ENCODE measurements at regions not wholly inside any gene's neighbourhood (a gene's known extent, or its start where the extent isn't known, plus 50 kb on each side); places are given as distances from the start of the nearest gene placed in this dataset.

GRCh38 chr11:114758627-114759026 lies 80.3 kb downstream of the NXPE2 start:
- H3K9me3 ChIP-seq (ENCODE audit: low read depth), result no peaks in the 10 kb centered on the region
- H3K4me3 ChIP-seq, result no peak overlapping the region
- no peak overlapping the region for H2AFZ ChIP-seq
- no peaks in the 10 kb centered on the region for H3K27me3 ChIP-seq
- no peaks in the 10 kb centered on the region for H3K79me2 ChIP-seq
- no peak for DNase-seq (ENCODE audit: low spot score)
- H3K4me2 ChIP-seq, result no peak overlapping the region
- no peaks in the 10 kb centered on the region for H4K20me1 ChIP-seq (ENCODE audit: insufficient read depth, poor library complexity, severe bottlenecking)
- no peaks in the 10 kb centered on the region for H3K36me3 ChIP-seq (replicated peaks; ENCODE audit: insufficient read depth, low read depth)
- WGBS (ENCODE audit: low lambda C conversion rate, missing lambda C conversion rate), result 90% methylated on average over 2 of the region's 2 CpGs
- H3K4me1 ChIP-seq (ENCODE audit: insufficient read depth), result no peaks in the 10 kb centered on the region
- no peaks in the 10 kb centered on the region for H3K9me2 ChIP-seq (replicated peaks; ENCODE audit: insufficient read depth)
- TF ChIP-seq EZH2 (IDR thresholded peaks at IDR 0.05; ENCODE audit: borderline replicate concordance) (no peak), EZH2phosphoT487 (IDR thresholded peaks at IDR 0.05; ENCODE audit: low read depth, severe bottlenecking, unreplicated experiment) (no peak)
- TF ChIP-seq, protein P1, sequence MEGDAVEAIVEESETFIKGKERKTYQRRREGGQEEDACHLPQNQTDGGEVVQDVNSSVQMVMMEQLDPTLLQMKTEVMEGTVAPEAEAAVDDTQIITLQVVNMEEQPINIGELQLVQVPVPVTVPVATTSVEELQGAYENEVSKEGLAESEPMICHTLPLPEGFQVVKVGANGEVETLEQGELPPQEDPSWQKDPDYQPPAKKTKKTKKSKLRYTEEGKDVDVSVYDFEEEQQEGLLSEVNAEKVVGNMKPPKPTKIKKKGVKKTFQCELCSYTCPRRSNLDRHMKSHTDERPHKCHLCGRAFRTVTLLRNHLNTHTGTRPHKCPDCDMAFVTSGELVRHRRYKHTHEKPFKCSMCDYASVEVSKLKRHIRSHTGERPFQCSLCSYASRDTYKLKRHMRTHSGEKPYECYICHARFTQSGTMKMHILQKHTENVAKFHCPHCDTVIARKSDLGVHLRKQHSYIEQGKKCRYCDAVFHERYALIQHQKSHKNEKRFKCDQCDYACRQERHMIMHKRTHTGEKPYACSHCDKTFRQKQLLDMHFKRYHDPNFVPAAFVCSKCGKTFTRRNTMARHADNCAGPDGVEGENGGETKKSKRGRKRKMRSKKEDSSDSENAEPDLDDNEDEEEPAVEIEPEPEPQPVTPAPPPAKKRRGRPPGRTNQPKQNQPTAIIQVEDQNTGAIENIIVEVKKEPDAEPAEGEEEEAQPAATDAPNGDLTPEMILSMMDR (IDR thresholded peaks at IDR 0.05; ENCODE audit: poor library complexity), result no peak
- H3K27ac ChIP-seq, result no peak overlapping the region

- H3K27me3 ChIP-seq, result no peaks in the 10 kb centered on the region
- no peaks in the 10 kb centered on the region for H3K79me2 ChIP-seq
- H3K4me1 ChIP-seq (ENCODE audit: insufficient read depth), result no peaks in the 10 kb centered on the region
- H3K36me3 ChIP-seq (replicated peaks; ENCODE audit: insufficient read depth, low read depth), result no peaks in the 10 kb centered on the region
- no peak overlapping the region for H3K4me3 ChIP-seq
- 3% methylated on average over 4 of the region's 4 CpGs for WGBS (ENCODE audit: low lambda C conversion rate, missing lambda C conversion rate)
- TF ChIP-seq, protein P1 (IDR thresholded peaks at IDR 0.05; ENCODE audit: poor library complexity), result peak; percentile 92
- TF ChIP-seq EZH2phosphoT487 (IDR thresholded peaks at IDR 0.05; ENCODE audit: low read depth, severe bottlenecking, unreplicated experiment), result no peak
- peak; percentile 86 for DNase-seq (ENCODE audit: low spot score)
- no peaks in the 10 kb centered on the region for H3K9me2 ChIP-seq (replicated peaks; ENCODE audit: insufficient read depth)
- no peak overlapping the region for H3K4me2 ChIP-seq
- H2AFZ ChIP-seq, result no peak overlapping the region
- no peaks in the 10 kb centered on the region for H3K9me3 ChIP-seq (ENCODE audit: low read depth)
- H3K27ac ChIP-seq, result no peak overlapping the region
- H4K20me1 ChIP-seq (ENCODE audit: insufficient read depth, poor library complexity, severe bottlenecking), result no peaks in the 10 kb centered on the region
Observed at GRCh38 chr11:114762408-114762807, 84.1 kb downstream of the NXPE2 start.

- Histone ChIP-seq H3K79me2 (no peaks in the 10 kb centered on the region), H2AFZ (no peak overlapping the region), H4K20me1 (ENCODE audit: insufficient read depth, poor library complexity, severe bottlenecking) (no peaks in the 10 kb centered on the region), H3K9me3 (ENCODE audit: low read depth) (no peaks in the 10 kb centered on the region), H3K27me3 (no peaks in the 10 kb centered on the region), H3K9me2 (replicated peaks; ENCODE audit: insufficient read depth) (no peaks in the 10 kb centered on the region), H3K4me3 (no peak overlapping the region), H3K27ac (no peak overlapping the region), H3K4me2 (no peak overlapping the region), H3K36me3 (replicated peaks; ENCODE audit: insufficient read depth, low read depth) (no peaks in the 10 kb centered on the region), H3K4me1 (ENCODE audit: insufficient read depth) (no peaks in the 10 kb centered on the region)
- no peak for DNase-seq (ENCODE audit: low spot score)
- TF ChIP-seq EZH2phosphoT487 (IDR thresholded peaks at IDR 0.05; ENCODE audit: low read depth, severe bottlenecking, unreplicated experiment) (no peak), EZH2 (IDR thresholded peaks at IDR 0.05; ENCODE audit: borderline replicate concordance) (no peak)
- TF ChIP-seq, protein P1 (IDR thresholded peaks at IDR 0.05; ENCODE audit: poor library complexity), result no peak
- WGBS (ENCODE audit: low lambda C conversion rate, missing lambda C conversion rate), result 65% methylated on average over 2 of the region's 2 CpGs
Observed at GRCh38 chr11:114764563-114764962, 86.2 kb downstream of the NXPE2 start.

DNA sequence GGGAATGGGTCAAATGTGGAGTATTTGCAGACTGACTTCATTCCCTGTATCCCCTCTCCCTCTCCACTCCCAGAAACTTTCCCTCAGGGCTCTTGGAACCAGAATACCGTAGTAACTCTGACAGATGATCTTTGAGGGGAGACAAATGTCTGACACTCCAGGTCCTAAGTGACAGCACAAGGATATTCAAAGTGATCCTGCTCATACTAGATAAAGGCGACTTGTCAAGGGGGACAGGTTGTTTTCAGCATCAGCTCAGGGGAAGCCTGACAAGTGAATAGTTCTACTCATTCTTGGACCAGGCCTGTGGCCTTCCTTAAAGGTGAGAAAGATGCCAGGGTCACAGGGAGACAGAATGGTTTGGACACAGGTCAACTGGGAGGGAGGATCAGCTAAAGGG lies 92.8 kb downstream of the NXPE2 start:
- no peaks in the 10 kb centered on the region for H4K20me1 ChIP-seq (ENCODE audit: insufficient read depth, poor library complexity, severe bottlenecking)
- TF ChIP-seq EZH2 (IDR thresholded peaks at IDR 0.05; ENCODE audit: borderline replicate concordance) (no peak), EZH2phosphoT487 (IDR thresholded peaks at IDR 0.05; ENCODE audit: low read depth, severe bottlenecking, unreplicated experiment) (no peak)
- TF ChIP-seq, protein P1 (IDR thresholded peaks at IDR 0.05; ENCODE audit: poor library complexity), result no peak
- H3K4me1 ChIP-seq (ENCODE audit: insufficient read depth), result no peaks in the 10 kb centered on the region
- no peak for DNase-seq (ENCODE audit: low spot score)
- H3K27ac ChIP-seq, result no peak overlapping the region
- no peak overlapping the region for H2AFZ ChIP-seq
- H3K9me2 ChIP-seq (replicated peaks; ENCODE audit: insufficient read depth), result no peaks in the 10 kb centered on the region
- H3K4me3 ChIP-seq, result no peak overlapping the region
- H3K36me3 ChIP-seq (replicated peaks; ENCODE audit: insufficient read depth, low read depth), result no peaks in the 10 kb centered on the region
- H3K4me2 ChIP-seq, result no peak overlapping the region
- 65% methylated on average over 2 of the region's 2 CpGs for WGBS (ENCODE audit: low lambda C conversion rate, missing lambda C conversion rate)
- H3K9me3 ChIP-seq (ENCODE audit: low read depth), result no peaks in the 10 kb centered on the region
- H3K79me2 ChIP-seq, result no peaks in the 10 kb centered on the region
- H3K27me3 ChIP-seq, result peaks cover 13% of the 10 kb centered on the region
